ENCODE measurements at regions not wholly inside any gene's neighbourhood (a gene's known extent, or its start where the extent isn't known, plus 50 kb on each side); places are given as distances from the start of the nearest gene placed in this dataset.

DNA sequence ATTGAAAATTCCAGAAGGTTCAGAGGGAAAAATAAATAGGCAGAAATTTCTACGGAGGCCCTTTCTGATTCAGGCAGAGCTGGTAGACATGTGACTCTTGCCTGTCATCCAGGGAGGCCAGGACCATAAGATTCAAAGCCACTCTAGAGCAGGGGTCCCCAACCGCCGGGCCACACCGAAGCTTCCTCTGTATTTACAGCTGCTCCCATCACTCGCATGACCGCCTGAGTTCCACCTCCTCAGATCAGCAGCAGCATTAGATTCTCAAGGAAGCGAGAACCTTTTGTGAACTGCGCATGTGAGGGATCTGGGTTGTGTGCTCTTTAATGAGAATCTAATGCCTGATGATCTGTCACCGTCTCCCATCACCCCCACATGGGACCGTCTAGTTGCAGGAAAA is 72.2 kb downstream of the RWDD4 start:
- Histone ChIP-seq H3K4me1 (peaks cover 13% of the 10 kb centered on the region), H3K9me3 (no peaks in the 10 kb centered on the region), H3K4me3 (no peak overlapping the region), H3K27ac (no peak overlapping the region), H3K27me3 (no peaks in the 10 kb centered on the region), H3K36me3 (ENCODE audit: low read depth, missing control alignments) (no peaks in the 10 kb centered on the region)
- no peak for TF ChIP-seq POLR2A (IDR thresholded peaks at IDR 0.05)
- TF ChIP-seq CTCF (IDR thresholded peaks at IDR 0.05): no peak
- WGBS, 2 donors: 82 to 83% methylated on average over 8 to 10 of the region's 10 CpGs
- intact Hi-C loops (cut with DNase I; ENCODE audit: low total_unique reads): no loop called here
- DNase-seq: no peak

GRCh38 chr4:183588169-183588675 is 70.8 kb downstream of the RWDD4 start:
- Histone ChIP-seq H3K4me1 (peaks cover 13% of the 10 kb centered on the region), H3K9me3 (no peaks in the 10 kb centered on the region), H3K27me3 (no peaks in the 10 kb centered on the region), H3K27ac (peak overlapping the region in 1 of 2 donors; percentile 70), H3K36me3 (ENCODE audit: low read depth, missing control alignments) (no peaks in the 10 kb centered on the region), H3K4me3 (no peak overlapping the region)
- 30 to 33% methylated on average over 11 of the region's 11 CpGs for WGBS, 2 donors
- DNase-seq: peak; percentile 68
- TF ChIP-seq CTCF (IDR thresholded peaks at IDR 0.05) (no peak), POLR2A (IDR thresholded peaks at IDR 0.05) (no peak)
- intact Hi-C loops (cut with DNase I; ENCODE audit: low total_unique reads): no loop called here

- Histone ChIP-seq H3K4me3 (no peak overlapping the region), H3K27me3 (no peaks in the 10 kb centered on the region), H3K9me3 (no peaks in the 10 kb centered on the region), H3K27ac (peak overlapping the region in 1 of 2 donors; percentile 70), H3K36me3 (ENCODE audit: low read depth, missing control alignments) (no peaks in the 10 kb centered on the region), H3K4me1 (peaks cover 13% of the 10 kb centered on the region)
- intact Hi-C loops (cut with DNase I; ENCODE audit: low total_unique reads): no loop called here
- DNase-seq: no peak
- WGBS, 2 donors: 91 to 94% methylated on average over 3 of the region's 3 CpGs
- TF ChIP-seq POLR2A (IDR thresholded peaks at IDR 0.05) (no peak), CTCF (IDR thresholded peaks at IDR 0.05) (no peak)
These were observed 70.3 kb downstream of the RWDD4 start for GRCh38 chr4:183588691-183589090.

DNA sequence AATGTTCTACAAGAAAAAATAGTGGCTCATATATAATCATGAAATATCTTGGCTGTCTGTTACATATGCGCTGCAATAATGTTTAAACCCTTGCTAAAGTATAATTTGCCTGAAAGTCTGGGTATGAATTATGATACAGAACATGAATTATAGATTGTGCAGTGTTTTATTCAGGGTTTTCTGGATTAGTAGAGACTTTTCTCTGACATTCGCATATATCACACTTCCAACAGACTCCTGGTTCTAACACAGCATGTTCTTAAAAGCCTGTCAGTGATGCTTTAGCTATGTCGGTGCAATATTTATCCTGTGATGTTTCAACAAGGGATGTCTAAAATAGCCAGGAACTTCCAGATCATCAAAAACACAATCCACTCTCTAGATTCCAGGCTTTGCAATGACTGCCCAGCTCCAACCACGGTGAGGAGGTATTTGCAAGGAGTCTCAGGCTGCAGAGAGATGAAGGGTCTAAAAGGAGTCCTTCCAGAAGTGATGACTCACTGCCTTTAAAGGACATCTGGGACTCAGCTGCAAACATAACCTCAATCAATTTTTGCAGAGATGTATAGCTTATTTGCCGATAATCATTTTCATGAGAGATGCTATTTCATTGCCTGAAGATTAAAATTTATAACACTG is 69.4 kb downstream of the RWDD4 start:
- no peaks in the 10 kb centered on the region for H3K36me3 ChIP-seq (ENCODE audit: low read depth, missing control alignments)
- intact Hi-C loops (cut with DNase I; ENCODE audit: low total_unique reads): no loop called here
- H3K4me3 ChIP-seq: no peak overlapping the region
- TF ChIP-seq CTCF (IDR thresholded peaks at IDR 0.05): no peak
- H3K9me3 ChIP-seq: no peaks in the 10 kb centered on the region
- WGBS, 2 donors: 67 to 70% methylated on average over 5 of the region's 5 CpGs
- H3K27ac ChIP-seq: no peak overlapping the region
- H3K4me1 ChIP-seq: peaks cover 13% of the 10 kb centered on the region
- no peak for DNase-seq
- no peaks in the 10 kb centered on the region for H3K27me3 ChIP-seq

Data from testis (tissue), 2 donors.